H9 (cell line): ENCODE measurements at regions not wholly inside any gene's neighbourhood (a gene's known extent, or its start where the extent isn't known, plus 50 kb on each side); places are given as distances from the start of the nearest gene placed in this dataset.

Experiments used
- DNase-seq: peaks from one replicate; pipeline ENCODE4 v3.0.0-alpha.2; 2017
- H2AFZ ChIP-seq: one replicate; pipeline ENCODE4 v1.6.1; 2013; ENCODE audit warnings: mild to moderate bottlenecking, low read length, control low read depth, moderate library complexity
- H2AK5ac ChIP-seq: 2 replicates; pipeline ENCODE4 v1.6.1; 2013; ENCODE audit warnings: low read length, control low read depth, mixed read lengths; ENCODE audit not compliant: insufficient read length
- H2BK120ac ChIP-seq: one replicate; pipeline ENCODE4 v1.6.1; 2013; ENCODE audit warnings: low read depth, mild to moderate bottlenecking, low read length, control low read depth, inconsistent platforms; ENCODE audit not compliant: poor library complexity, severe bottlenecking
- H2BK12ac ChIP-seq: 2 replicates; pipeline ENCODE4 v1.6.1; 2013; ENCODE audit warnings: low read length, control low read depth, mixed read lengths, low read depth; ENCODE audit not compliant: insufficient read length
- H2BK15ac ChIP-seq: 2 replicates; pipeline ENCODE4 v1.6.1; 2013; ENCODE audit warnings: low read depth, low read length, control low read depth
- H2BK20ac ChIP-seq: one replicate; pipeline ENCODE4 v1.6.1; 2013; ENCODE audit warnings: low read depth, mild to moderate bottlenecking, low read length, control low read depth, inconsistent platforms; ENCODE audit not compliant: poor library complexity, severe bottlenecking
- H2BK5ac ChIP-seq: 2 replicates; pipeline ENCODE4 v1.6.1; 2013; ENCODE audit warnings: low read length, control low read depth, mixed read lengths; ENCODE audit not compliant: insufficient read length
- H3K14ac ChIP-seq: 2 replicates; pipeline ENCODE4 v1.6.1; 2013; ENCODE audit warnings: low read length, control low read depth; ENCODE audit not compliant: insufficient read depth
- H3K18ac ChIP-seq: 2 replicates; pipeline ENCODE4 v1.6.1; 2013; ENCODE audit warnings: low read depth, mild to moderate bottlenecking, mixed read lengths, low read length, control low read depth; ENCODE audit not compliant: insufficient read length
- H3K23ac ChIP-seq: 2 replicates; pipeline ENCODE4 v1.6.1; 2013; ENCODE audit warnings: low read length, control low read depth, mixed read lengths, low read depth; ENCODE audit not compliant: insufficient read length
- H3K23me2 ChIP-seq: 2 replicates; pipeline ENCODE4 v1.6.1; 2013; ENCODE audit warnings: low read depth, mild to moderate bottlenecking, mixed read lengths, low read length, control low read depth; ENCODE audit not compliant: insufficient read length, poor library complexity, severe bottlenecking
- H3K27ac ChIP-seq: 2 replicates; pipeline ENCODE4 v1.5.1; 2013; ENCODE audit warnings: low read length, control low read depth, mixed read lengths, low read depth; ENCODE audit not compliant: insufficient read length
- H3K27me3 ChIP-seq: 2 replicates; pipeline ENCODE4 v1.6.1; 2013; ENCODE audit warnings: low read length, control low read depth, inconsistent platforms; ENCODE audit not compliant: insufficient read depth
- H3K4ac ChIP-seq: 2 replicates; pipeline ENCODE4 v1.6.1; 2013; ENCODE audit warnings: low read depth, mild to moderate bottlenecking, control low read depth, inconsistent platforms, low read length, moderate library complexity
- H3K4me1 ChIP-seq: 2 replicates; pipeline ENCODE4 v1.6.1; 2013; ENCODE audit warnings: low read length, control low read depth, inconsistent platforms; ENCODE audit not compliant: insufficient read depth
- H3K4me2 ChIP-seq: 2 replicates; pipeline ENCODE4 v1.6.1; 2013; ENCODE audit warnings: low read length, control low read depth, mixed read lengths; ENCODE audit not compliant: insufficient read length, insufficient read depth
- H3K56ac ChIP-seq: 2 replicates; pipeline ENCODE4 v1.6.1; 2013; ENCODE audit warnings: low read depth, mild to moderate bottlenecking, mixed read lengths, low read length, control low read depth; ENCODE audit not compliant: insufficient read length
- H3K79me1 ChIP-seq: 2 replicates; pipeline ENCODE4 v1.6.1; 2013; ENCODE audit warnings: low read depth, mild to moderate bottlenecking, moderate library complexity, low read length, control low read depth, inconsistent platforms; ENCODE audit not compliant: insufficient read depth, poor library complexity, severe bottlenecking
- H3K79me2 ChIP-seq: 2 replicates; pipeline ENCODE4 v1.6.1; 2013; ENCODE audit warnings: low read length, control low read depth, inconsistent platforms; ENCODE audit not compliant: insufficient read depth
- H3K9ac ChIP-seq: 2 replicates; pipeline ENCODE4 v1.6.1; 2013; ENCODE audit warnings: low read length, control low read depth, mixed read lengths; ENCODE audit not compliant: insufficient read length; ENCODE audit errors: extremely low read depth
- H3K9me3 ChIP-seq: one replicate; pipeline ENCODE4 v1.6.1; 2013; ENCODE audit warnings: low read depth, low read length, inconsistent platforms; ENCODE audit not compliant: control insufficient read depth
- H3T11ph ChIP-seq: one replicate; pipeline ENCODE4 v1.6.1; 2013; ENCODE audit warnings: mild to moderate bottlenecking, low read length, control low read depth, inconsistent platforms
- H4K20me1 ChIP-seq: one replicate; pipeline ENCODE4 v1.6.1; 2013; ENCODE audit not compliant: control insufficient read depth, insufficient read length, insufficient read depth
- H4K5ac ChIP-seq: 2 replicates; pipeline ENCODE4 v1.6.1; 2013; ENCODE audit warnings: low read depth, mild to moderate bottlenecking, mixed read lengths, low read length, control low read depth; ENCODE audit not compliant: insufficient read length
- H4K8ac ChIP-seq: replicated peaks from 2 replicates; pipeline ENCODE4 v1.6.1; 2013; ENCODE audit warnings: low read length, control low read depth, mixed read lengths, low read depth; ENCODE audit not compliant: insufficient read length
- H4K91ac ChIP-seq: 2 replicates; pipeline ENCODE4 v1.6.1; 2013; ENCODE audit warnings: low read depth, mild to moderate bottlenecking, moderate library complexity, mixed read lengths, low read length, control low read depth; ENCODE audit not compliant: insufficient read length
- H3K27ac Mint-ChIP-seq, 3 experiments: 2 replicates in 2 of 3; 3 replicates in 1 of 3; pipeline ENCODE4 v1.8.0; 2020 to 2021; ENCODE audit warnings: mixed read lengths in 3 of 3, mild to moderate bottlenecking in 1 of 3, moderate library complexity in 1 of 3
- H3K27me3 Mint-ChIP-seq: 2 replicates; pipeline ENCODE4 v1.8.0; 2021; ENCODE audit warnings: low read depth, mild to moderate bottlenecking, moderate library complexity, mixed read lengths
- H3K36me3 Mint-ChIP-seq, 3 experiments: 2 replicates in 2 of 3; 3 replicates in 1 of 3; pipeline ENCODE4 v1.8.0; 2020 to 2021; ENCODE audit warnings: low read depth in 3 of 3, mixed read lengths in 3 of 3; ENCODE audit not compliant: insufficient read depth in 1 of 3
- H3K4me1 Mint-ChIP-seq, 2 experiments: 2 replicates each; pipeline ENCODE4 v1.8.0; 2020; ENCODE audit warnings: mixed read lengths in 2 of 2
- H3K4me3 Mint-ChIP-seq, 2 experiments: 2 replicates in 1 of 2; 3 replicates in 1 of 2; pipeline ENCODE4 v1.8.0; 2020 to 2021; ENCODE audit warnings: mild to moderate bottlenecking in 2 of 2, mixed read lengths in 2 of 2, moderate library complexity in 1 of 2
- H3K9me3 Mint-ChIP-seq, 2 experiments: 2 replicates in 1 of 2; 3 replicates in 1 of 2; pipeline ENCODE4 v1.8.0; 2020; ENCODE audit warnings: mild to moderate bottlenecking in 2 of 2, mixed read lengths in 2 of 2, moderate library complexity in 1 of 2
- WGBS: extraction: QIAGEN DNeasy Blood & Tissue Kit; methylation state at CpG from one replicate; pipeline ENCODE4 v1.1.7; 2013; ENCODE audit warnings: missing lambda C conversion rate, low lambda C conversion rate, mixed read lengths; ENCODE audit not compliant: insufficient read length; ENCODE audit errors: extremely low coverage; 5-methylcytosine and 5-hydroxymethylcytosine counted together
- TF ChIP-seq, protein P1 (sequence below): fragments of 200-600 bp; sonication (generic); conservative IDR thresholded peaks from 3 replicates; pipeline ENCODE4 v1.8.0; 2021; ENCODE audit warnings: antibody characterized with exemption, mild to moderate bottlenecking

DNA sequence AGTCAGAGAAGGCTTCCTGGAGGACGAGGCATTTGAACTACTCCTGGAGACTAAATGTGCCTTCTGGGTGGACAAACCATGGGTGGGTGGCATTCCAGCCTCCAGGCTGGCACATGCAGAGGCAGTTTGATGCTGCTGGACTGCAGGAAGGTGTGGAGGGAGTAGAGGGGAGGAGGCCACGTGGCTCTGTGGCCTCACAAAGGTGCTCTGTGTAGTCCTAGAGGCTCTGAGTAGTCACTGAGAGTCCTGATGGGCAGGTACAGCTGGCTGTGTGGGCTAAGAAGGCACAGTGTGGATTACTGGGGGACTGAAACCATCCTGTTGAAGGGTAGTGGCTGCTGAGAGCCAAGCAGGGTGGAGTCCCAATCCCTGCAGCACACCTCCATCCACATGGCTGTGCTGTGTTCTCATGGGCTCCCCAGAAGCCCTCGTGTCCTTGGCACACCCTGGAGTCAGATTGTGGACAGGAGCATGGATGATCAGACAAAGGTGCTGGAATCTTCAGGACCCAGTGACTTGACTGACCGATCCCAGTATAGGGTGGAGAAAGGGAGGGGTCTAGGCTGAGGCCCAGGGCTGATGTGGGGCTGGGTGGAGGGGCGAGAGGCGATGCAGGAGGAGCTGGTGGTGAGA lies 87.4 kb upstream of the HS6ST1 start:
- Mint-ChIP-seq H3K4me1 (peaks cover 27 to 33% of the 10 kb centered on the region in 2 experiments), H3K27ac (peak overlapping the region in 2 of 3 experiments; percentile 47 to 67; a peak in 3 of 7 replicates), H3K27me3 (peaks cover 4% of the 10 kb centered on the region), H3K9me3 (no peaks in the 10 kb centered on the region; a peak in 1 of 5 replicates), H3K36me3 (peaks cover 0 to 1% (median 0%) of the 10 kb centered on the region in 3 experiments; a peak in 1 of 7 replicates), H3K4me3 (no peak overlapping the region)
- H2BK15ac ChIP-seq, result no peak overlapping the region
- no peaks in the 10 kb centered on the region for H3K79me2 ChIP-seq
- H2BK12ac ChIP-seq, result no peak overlapping the region
- H4K8ac ChIP-seq, result no peak overlapping the region
- no peak overlapping the region for H3K18ac ChIP-seq
- H3K27ac ChIP-seq, result no peak overlapping the region
- no peak for DNase-seq
- no peak overlapping the region for H2BK5ac ChIP-seq
- no peaks in the 10 kb centered on the region for H3K23me2 ChIP-seq
- H2AK5ac ChIP-seq, result no peak overlapping the region
- no peak overlapping the region for H3K23ac ChIP-seq
- no peak overlapping the region for H4K91ac ChIP-seq
- H3K4me2 ChIP-seq, result no peak overlapping the region
- H3K79me1 ChIP-seq, result no peaks in the 10 kb centered on the region
- H3K4ac ChIP-seq, result no peak overlapping the region
- H3T11ph ChIP-seq, result no peak overlapping the region
- no CpG with 5 or more reads among the region's 6 CpGs for WGBS
- TF ChIP-seq, protein P1, sequence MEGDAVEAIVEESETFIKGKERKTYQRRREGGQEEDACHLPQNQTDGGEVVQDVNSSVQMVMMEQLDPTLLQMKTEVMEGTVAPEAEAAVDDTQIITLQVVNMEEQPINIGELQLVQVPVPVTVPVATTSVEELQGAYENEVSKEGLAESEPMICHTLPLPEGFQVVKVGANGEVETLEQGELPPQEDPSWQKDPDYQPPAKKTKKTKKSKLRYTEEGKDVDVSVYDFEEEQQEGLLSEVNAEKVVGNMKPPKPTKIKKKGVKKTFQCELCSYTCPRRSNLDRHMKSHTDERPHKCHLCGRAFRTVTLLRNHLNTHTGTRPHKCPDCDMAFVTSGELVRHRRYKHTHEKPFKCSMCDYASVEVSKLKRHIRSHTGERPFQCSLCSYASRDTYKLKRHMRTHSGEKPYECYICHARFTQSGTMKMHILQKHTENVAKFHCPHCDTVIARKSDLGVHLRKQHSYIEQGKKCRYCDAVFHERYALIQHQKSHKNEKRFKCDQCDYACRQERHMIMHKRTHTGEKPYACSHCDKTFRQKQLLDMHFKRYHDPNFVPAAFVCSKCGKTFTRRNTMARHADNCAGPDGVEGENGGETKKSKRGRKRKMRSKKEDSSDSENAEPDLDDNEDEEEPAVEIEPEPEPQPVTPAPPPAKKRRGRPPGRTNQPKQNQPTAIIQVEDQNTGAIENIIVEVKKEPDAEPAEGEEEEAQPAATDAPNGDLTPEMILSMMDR, result no peak
- no peak overlapping the region for H2AFZ ChIP-seq
- H2BK120ac ChIP-seq, result no peak overlapping the region
- no peak overlapping the region for H3K9ac ChIP-seq
- no peaks in the 10 kb centered on the region for H4K20me1 ChIP-seq
- H3K56ac ChIP-seq, result no peak overlapping the region
- no peak overlapping the region for H4K5ac ChIP-seq
- H3K4me1 ChIP-seq, result peaks cover 2% of the 10 kb centered on the region; the same call in 1 of the 2 replicates
- H3K14ac ChIP-seq, result no peak overlapping the region
- no peaks in the 10 kb centered on the region for H3K9me3 ChIP-seq
- H2BK20ac ChIP-seq, result no peak overlapping the region
- H3K27me3 ChIP-seq, result no peaks in the 10 kb centered on the region
